H7 (cell line): ENCODE measurements at regions not wholly inside any gene's neighbourhood (a gene's known extent, or its start where the extent isn't known, plus 50 kb on each side); places are given as distances from the start of the nearest gene placed in this dataset.
A peak's percentile ranks its signal among the peaks of the same experiment; 100 is the strongest.

Experiments
- DNase-seq: peaks from one replicate; pipeline ENCODE4 v3.0.0; 2012
- H3K27me3 ChIP-seq: 2 replicates; pipeline ENCODE4 v1.6.0; 2011; ENCODE audit warnings: mild to moderate bottlenecking, low read length; ENCODE audit not compliant: control insufficient read depth, insufficient read depth
- H3K36me3 ChIP-seq: replicated peaks from 2 replicates; pipeline ENCODE4 v1.5.1; 2011; ENCODE audit warnings: low read length; ENCODE audit not compliant: control insufficient read depth, insufficient read depth
- H3K4me3 ChIP-seq: 2 replicates; pipeline ENCODE4 v1.5.1; 2011; ENCODE audit warnings: low read depth, mild to moderate bottlenecking, control low read depth, low read length, moderate library complexity; ENCODE audit not compliant: insufficient read depth

DNA sequence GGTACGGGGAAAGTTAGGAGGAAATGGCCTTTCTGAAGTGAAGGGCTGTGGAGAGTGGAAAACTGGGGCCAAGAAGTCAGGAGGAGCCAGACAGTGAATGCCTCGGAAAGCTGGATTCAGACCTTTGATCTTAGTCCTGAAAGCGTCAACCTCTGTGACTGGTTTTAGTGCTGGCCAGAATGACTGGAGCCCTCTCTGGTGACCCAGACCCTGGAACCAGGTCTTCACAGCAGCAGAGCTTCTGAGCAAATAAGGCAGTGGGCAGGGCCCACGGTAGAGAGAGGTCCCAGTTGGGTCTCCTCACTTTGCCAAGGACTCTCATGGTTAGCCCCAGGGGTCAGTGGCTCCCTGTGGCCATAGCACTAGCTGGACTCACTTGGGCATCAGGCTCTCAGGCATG lies 157.7 kb upstream of the EEPD1 start:
- Histone ChIP-seq H3K27me3 (no peaks in the 10 kb centered on the region), H3K36me3 (no peaks in the 10 kb centered on the region), H3K4me3 (no peak overlapping the region)
- no peak for DNase-seq

DNA sequence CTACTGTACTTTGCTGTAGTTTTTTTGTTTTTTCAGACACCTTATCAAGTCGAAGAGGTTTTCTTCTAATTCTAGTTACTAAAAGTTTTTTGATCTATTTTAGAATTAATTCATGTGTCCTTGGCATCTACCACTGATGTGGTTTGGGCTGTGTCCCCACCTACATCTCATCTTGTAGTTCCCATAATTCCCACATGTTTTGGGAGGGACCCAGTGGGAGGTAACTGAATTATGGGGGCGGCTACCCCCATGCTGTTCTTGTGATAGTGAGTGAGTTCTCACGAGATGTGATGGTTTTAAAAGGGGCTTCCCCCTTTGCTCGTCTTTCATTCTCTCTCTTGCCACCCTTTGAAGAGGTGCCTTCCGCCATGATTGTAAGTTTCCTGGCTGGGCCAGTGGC lies 154.6 kb upstream of the EEPD1 start:
- DNase-seq, result no peak
- Histone ChIP-seq H3K27me3 (no peaks in the 10 kb centered on the region), H3K36me3 (no peaks in the 10 kb centered on the region), H3K4me3 (no peak overlapping the region)

DNA sequence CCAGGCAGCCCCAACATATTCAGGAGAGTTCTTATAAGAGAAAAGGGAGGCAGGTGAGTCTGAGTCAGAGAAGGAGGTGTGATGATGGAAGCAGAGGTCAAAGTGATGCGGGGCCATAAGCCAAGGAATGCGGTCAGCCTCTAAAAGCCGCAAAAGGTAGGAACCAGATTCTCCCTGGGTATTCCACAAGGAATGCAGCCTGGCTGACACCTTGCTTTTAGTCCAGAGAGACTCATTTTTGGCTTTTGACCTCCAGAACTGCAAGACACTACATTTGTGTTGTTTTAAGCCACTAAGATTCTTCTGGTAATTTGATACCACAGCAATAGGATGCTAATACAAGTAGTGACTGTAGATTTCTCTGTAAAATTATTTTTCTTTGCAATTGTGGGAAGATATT lies 151.5 kb upstream of the EEPD1 start:
- no peaks in the 10 kb centered on the region for H3K36me3 ChIP-seq
- H3K27me3 ChIP-seq, result no peaks in the 10 kb centered on the region
- no peak for DNase-seq
- H3K4me3 ChIP-seq, result no peak overlapping the region

DNA sequence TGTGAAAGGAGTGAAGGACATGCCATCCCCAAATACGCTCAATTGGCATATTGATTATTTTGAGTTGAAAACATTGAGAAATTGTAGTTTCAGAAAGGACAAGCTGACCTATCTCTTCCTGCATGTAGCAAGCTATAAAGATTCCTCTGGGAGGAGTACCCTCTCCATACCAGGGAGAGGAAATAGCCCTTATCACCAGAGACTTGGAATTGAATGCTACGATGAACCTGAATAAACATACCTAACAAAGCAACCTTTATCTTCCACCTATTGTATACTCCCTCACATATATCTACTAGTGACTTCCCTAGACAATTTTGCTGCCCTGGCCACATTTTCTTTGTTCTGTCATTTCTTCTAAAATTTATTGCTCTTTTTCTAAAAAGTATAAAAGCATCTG lies 150.2 kb upstream of the EEPD1 start:
- Histone ChIP-seq H3K4me3 (no peak overlapping the region), H3K27me3 (no peaks in the 10 kb centered on the region), H3K36me3 (no peaks in the 10 kb centered on the region)
- DNase-seq, result no peak

DNA sequence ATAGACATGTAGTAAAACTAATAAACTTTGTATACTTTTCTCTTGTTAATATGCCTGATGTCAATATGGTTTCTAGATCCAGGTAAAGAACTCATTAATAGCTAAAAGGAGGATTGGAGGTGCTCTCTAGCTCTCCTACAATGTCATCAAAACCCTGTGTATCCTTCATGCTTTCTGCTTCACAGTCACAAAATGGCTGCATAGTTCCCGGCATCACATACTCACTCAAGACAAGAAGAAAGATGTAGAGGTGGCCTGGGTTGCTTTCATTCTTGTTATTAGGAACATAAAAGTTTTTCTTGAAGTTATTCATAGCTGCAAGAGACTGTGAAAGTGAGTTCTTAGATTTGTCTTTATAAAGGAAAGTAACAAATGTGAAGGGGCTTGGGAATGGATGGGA lies 149.7 kb upstream of the EEPD1 start:
- no peak overlapping the region for H3K4me3 ChIP-seq
- H3K36me3 ChIP-seq, result no peaks in the 10 kb centered on the region
- no peaks in the 10 kb centered on the region for H3K27me3 ChIP-seq
- DNase-seq, result no peak

DNA sequence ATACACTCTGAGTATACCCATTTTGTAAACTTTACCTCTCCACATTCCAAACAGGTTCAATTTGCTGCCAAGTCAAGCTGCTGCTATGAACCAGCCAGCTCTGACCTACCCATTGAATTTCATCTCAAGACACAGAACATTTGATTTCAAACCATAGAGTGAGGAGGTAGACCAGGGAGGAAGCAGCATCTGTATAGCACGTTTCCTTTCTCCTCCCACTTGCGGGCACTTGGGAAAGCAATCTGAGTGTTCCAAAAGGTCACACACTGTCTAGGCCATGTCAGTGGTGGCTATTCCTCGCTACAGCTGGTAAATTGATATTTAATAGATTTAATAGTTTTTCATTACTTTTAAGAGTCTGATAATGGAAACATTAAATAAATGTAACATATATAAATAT lies 147.8 kb upstream of the EEPD1 start:
- Histone ChIP-seq H3K27me3 (no peaks in the 10 kb centered on the region), H3K36me3 (no peaks in the 10 kb centered on the region), H3K4me3 (no peak overlapping the region)
- DNase-seq, result no peak

DNA sequence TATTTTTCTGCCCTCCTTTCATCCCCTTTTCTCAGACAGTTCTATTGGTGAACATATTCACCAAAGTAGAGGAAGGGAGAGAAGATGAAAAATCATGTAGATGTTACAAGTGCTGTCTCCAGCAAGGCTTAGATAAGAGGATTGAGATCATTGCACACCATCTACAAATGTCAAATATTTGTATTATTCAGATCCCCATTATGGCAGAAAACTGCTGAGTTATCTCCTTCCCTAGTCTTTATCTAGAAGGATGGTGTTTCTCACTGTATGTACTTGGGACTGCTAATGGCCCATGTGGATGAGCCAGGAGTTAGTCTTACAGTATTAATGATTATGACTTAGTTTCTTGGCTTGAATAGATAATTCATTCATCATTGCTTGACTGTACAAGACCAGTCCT lies 147.2 kb upstream of the EEPD1 start:
- Histone ChIP-seq H3K36me3 (no peaks in the 10 kb centered on the region), H3K27me3 (no peaks in the 10 kb centered on the region; the same call in 1 of the 2 replicates), H3K4me3 (no peak overlapping the region)
- DNase-seq, result no peak

DNA sequence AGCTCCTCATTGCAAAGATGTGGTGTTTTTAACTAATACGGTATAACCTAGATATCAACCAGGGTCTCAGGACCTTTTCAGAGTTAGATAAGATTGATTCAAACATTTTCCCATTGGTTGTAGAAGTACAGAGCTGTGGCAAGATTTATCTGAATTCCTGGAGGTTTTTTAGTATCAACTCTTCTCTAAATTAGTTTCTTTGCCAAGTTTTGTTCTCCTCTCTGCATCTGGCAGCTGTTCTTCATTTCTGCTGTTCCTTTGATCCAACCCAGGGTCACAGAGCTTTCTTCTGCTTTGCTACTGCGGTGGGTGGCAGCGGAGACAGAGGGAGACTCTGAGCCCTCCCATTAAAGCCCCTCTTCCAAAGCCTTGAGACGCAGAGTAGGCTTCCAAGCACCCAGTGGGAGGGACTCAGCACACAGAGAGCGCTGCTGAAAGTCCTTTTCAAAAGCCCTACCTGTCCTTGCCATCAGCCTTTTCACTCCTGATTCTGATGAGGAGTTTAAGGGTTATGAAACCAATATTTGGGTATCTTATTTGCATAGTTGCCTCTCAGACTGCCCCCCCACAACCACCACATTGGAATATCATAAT lies 146.3 kb upstream of the EEPD1 start:
- no peaks in the 10 kb centered on the region for H3K36me3 ChIP-seq
- no peak overlapping the region for H3K4me3 ChIP-seq
- DNase-seq, result peak; percentile 44
- H3K27me3 ChIP-seq, result no peaks in the 10 kb centered on the region; the same call in 1 of the 2 replicates

DNA sequence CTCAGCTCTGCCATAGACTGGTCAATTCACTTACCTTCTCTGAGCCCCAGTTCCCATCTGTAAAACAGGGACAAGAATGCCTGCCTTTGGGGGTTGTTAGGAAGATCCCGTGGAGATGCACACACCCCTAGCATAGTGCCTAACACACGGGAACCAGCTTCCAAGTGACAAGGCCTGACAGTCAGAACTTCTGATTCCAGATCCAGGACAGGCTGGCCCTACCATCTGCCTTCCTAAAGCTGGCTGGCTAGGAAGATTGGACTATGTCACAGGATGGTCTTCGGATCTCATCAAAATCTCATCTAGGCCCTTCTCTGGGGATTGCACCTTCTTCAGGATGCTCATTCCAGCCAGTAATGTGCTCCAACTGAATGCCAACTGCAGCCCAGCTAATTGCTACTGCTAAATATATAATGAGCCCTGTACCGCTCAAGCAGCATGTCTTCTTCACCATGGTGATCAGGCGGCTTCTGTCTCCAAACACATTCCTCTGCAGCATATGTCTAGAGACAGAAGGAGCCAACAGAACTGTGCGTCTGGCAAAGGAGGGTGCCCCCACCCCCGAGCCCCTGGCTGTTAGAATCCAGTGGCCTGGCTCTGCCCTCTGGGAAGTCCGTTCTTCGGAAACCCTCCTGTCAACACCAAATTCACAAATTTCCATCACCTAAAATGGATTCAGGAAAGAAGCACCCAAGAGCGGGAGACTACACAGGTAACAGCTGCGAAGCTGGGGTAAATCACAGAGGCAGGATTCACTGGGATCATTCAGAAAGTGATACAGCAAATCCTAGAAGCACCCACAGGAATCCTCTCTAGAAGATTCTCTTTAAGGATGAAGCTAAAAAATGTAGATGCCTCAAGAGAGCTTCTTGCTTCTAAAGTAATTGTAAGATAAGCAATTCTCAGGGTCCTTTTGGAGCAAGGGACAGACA lies 142.1 kb upstream of the EEPD1 start:
- no peak overlapping the region for H3K4me3 ChIP-seq
- H3K36me3 ChIP-seq, result no peaks in the 10 kb centered on the region
- DNase-seq, result no peak
- no peaks in the 10 kb centered on the region; the same call in 1 of the 2 replicates for H3K27me3 ChIP-seq

DNA sequence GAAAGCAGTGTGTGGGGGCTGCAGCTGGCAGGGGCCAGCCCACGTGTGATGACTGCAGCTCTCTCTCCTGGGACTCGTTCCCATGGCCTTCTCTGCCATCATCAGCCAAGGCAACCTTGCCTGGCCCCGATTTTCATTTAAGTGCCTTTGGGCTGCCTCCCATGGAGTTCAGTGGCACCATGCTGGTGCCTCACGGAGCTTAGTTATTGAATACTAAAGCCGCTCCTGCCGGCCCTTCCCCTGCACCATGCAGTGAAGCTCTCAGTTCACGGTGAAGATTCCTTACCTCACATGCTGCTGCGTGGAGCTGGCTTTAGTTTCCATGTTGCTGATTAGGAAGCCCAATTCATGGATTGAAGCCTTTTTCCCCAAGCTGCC lies 141.5 kb upstream of the EEPD1 start:
- DNase-seq, result peak; percentile 64
- no peaks in the 10 kb centered on the region for H3K36me3 ChIP-seq
- H3K27me3 ChIP-seq, result no peaks in the 10 kb centered on the region; the same call in 1 of the 2 replicates
- no peak overlapping the region for H3K4me3 ChIP-seq

DNA sequence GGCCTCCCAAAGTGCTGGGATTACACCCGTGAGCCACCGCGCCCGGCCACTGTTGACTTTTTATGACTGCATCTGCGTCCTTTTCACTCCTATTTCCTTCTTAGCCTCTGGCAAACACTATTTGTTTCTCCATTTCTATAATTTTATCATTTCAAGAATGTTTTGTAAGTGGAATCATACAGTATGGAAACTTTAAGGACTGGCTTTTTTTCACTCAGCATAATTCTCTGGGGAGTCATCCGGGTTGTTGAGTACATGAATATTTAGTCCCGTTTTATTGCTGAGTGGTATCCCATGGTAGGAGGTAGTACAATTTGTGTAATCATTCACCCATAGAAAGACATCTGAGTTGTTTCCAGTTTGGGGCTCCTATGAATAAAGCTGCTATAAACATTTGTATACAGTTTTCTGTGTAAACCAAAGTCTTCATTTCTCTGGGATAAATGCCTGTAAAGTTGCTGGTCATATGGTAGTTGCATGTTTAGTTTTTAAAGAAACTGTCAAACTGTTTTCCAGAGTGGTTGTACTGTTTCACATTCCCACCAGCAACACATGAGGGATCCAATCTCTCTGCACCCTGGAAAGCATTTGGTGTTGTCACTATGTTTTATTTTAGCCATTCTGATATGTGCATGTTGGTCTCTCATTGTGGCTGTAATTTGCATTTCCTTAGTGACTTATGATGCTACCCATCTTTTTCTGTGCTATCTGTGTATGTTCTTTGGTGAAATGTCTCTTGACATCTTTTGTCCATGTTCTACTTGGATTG lies 139.6 kb upstream of the EEPD1 start:
- no peaks in the 10 kb centered on the region for H3K36me3 ChIP-seq
- H3K4me3 ChIP-seq, result no peak overlapping the region
- DNase-seq, result no peak
- no peaks in the 10 kb centered on the region; the same call in 1 of the 2 replicates for H3K27me3 ChIP-seq

DNA sequence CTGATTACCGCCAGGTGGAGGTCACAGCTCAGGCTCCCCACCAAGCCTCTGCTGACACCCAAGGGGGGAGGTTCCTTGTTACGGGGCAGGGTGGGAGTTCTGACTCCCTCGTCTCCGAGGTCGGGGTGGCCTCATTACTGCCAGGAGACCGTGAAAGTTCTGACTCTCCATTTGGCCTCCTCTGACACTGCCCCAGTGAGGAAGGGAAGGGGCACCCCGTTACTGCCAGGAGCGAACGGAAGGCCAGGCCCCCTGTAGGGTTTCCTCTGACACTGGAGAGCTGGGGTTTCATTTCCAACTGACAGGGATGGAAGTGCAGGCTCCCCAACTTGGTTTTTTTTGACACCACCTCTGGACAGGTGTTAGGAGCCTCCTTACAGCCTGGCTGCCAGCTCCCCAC lies 138.1 kb upstream of the EEPD1 start:
- Histone ChIP-seq H3K4me3 (no peak overlapping the region), H3K27me3 (no peaks in the 10 kb centered on the region; the same call in 1 of the 2 replicates), H3K36me3 (no peaks in the 10 kb centered on the region)
- no peak for DNase-seq

DNA sequence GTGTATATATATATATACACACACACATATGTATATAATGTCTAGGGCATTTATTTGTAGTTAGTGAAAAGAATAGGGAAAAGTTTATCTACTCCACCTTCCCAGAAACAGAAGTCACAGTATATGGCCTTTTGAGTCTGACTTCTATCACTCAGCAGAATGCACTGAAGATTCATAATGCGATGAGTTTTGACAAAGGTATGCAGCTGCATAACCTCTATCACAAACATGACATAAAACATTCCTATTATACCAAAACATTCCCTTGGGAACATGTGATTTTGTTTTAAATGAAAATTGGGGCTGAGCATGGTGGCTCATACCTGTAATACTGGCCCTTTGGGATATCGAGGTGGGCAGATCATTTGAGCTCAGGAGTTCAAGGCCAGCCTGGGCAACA lies 137.3 kb upstream of the EEPD1 start:
- H3K36me3 ChIP-seq, result no peaks in the 10 kb centered on the region
- no peak overlapping the region for H3K4me3 ChIP-seq
- DNase-seq, result no peak

DNA sequence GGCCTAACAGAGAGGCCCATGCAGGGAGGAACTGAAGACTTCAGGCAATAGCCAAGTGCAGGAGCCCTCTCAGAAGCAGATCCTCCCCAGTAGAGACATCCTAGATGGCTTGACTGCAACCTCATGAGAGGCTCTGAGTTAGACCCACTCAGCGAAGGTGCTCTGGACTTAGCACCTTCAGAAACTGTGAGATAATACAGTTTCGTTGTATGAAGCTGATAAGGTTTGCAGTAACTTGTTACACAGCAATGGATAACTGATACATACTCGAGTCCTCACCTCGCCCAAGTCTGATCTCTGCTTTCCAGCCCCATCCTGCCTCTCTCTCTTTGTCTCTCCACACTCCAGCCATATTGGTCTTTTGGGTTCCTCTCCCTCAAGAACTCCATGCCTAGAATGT lies 136.4 kb upstream of the EEPD1 start:
- DNase-seq, result no peak
- Histone ChIP-seq H3K4me3 (no peak overlapping the region), H3K27me3 (no peaks in the 10 kb centered on the region), H3K36me3 (no peaks in the 10 kb centered on the region)

More for the DNA sequence above, 137.3 kb upstream of the EEPD1 start:
- no peaks in the 10 kb centered on the region; the same call in 1 of the 2 replicates for H3K27me3 ChIP-seq

DNA sequence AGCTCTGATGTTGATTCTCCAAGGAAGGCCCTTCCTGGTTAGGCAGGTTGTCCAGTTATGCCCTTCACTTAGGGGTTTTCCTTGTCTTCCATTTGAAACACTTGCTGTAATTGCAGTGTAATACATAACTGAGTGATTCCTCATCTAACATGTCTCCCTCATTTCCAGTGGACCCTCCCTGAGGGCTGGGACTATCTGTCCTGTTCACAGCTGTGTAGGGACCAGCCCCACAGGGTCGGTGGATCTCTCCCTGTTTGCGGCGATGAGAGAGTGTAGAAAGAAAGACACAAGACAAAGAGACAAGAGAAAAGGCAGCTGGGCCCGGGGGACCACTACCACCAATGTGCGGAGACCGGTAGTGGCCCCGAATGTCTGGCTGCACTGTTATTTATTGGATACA lies 135.9 kb upstream of the EEPD1 start:
- Histone ChIP-seq H3K27me3 (no peaks in the 10 kb centered on the region), H3K36me3 (no peaks in the 10 kb centered on the region), H3K4me3 (no peak overlapping the region)
- DNase-seq, result no peak
